ACC112 (cell line): ENCODE measurements at regions not wholly inside any gene's neighbourhood (a gene's known extent, or its start where the extent isn't known, plus 50 kb on each side); places are given as distances from the start of the nearest gene placed in this dataset.

Experiments used
- H2AFZ ChIP-seq: fragments of 200-600 bp; sonication (generic); one replicate; pipeline ENCODE4 v1.6.0; 2017; ENCODE audit warnings: antibody characterized with exemption, low read length; ENCODE audit not compliant: unreplicated experiment
- H3K27ac ChIP-seq: fragments of 200-600 bp; sonication (generic); 2 replicates; pipeline ENCODE4 v1.5.1; 2014; ENCODE audit warnings: low read depth, mild to moderate bottlenecking, antibody characterized with exemption, low read length, moderate library complexity
- H3K27me3 ChIP-seq: fragments of 200-600 bp; sonication (generic); 2 replicates; pipeline ENCODE4 v1.6.1; 2014; ENCODE audit warnings: mild to moderate bottlenecking, antibody characterized with exemption, low read length, moderate library complexity, mixed read lengths; ENCODE audit not compliant: insufficient read depth
- H3K36me3 ChIP-seq: fragments of 200-600 bp; sonication (generic); 2 replicates; pipeline ENCODE4 v1.6.1; 2016; ENCODE audit warnings: mild to moderate bottlenecking, antibody characterized with exemption, low read length, moderate library complexity, mixed read lengths; ENCODE audit not compliant: insufficient read depth
- H3K4me1 ChIP-seq: fragments of 200-600 bp; sonication (generic); one replicate; pipeline ENCODE4 v1.6.1; 2016; ENCODE audit warnings: low read length, mixed read lengths; ENCODE audit not compliant: insufficient read depth, unreplicated experiment, control insufficient read depth
- H3K4me3 ChIP-seq: fragments of 200-600 bp; sonication (generic); 2 replicates; pipeline ENCODE4 v1.5.1; 2014; ENCODE audit warnings: mild to moderate bottlenecking, low read depth, low read length
- H3K79me2 ChIP-seq: fragments of 200-600 bp; sonication (generic); one replicate; pipeline ENCODE4 v1.6.0; 2016; ENCODE audit warnings: low read length; ENCODE audit not compliant: control insufficient read depth, unreplicated experiment, insufficient read depth

DNA sequence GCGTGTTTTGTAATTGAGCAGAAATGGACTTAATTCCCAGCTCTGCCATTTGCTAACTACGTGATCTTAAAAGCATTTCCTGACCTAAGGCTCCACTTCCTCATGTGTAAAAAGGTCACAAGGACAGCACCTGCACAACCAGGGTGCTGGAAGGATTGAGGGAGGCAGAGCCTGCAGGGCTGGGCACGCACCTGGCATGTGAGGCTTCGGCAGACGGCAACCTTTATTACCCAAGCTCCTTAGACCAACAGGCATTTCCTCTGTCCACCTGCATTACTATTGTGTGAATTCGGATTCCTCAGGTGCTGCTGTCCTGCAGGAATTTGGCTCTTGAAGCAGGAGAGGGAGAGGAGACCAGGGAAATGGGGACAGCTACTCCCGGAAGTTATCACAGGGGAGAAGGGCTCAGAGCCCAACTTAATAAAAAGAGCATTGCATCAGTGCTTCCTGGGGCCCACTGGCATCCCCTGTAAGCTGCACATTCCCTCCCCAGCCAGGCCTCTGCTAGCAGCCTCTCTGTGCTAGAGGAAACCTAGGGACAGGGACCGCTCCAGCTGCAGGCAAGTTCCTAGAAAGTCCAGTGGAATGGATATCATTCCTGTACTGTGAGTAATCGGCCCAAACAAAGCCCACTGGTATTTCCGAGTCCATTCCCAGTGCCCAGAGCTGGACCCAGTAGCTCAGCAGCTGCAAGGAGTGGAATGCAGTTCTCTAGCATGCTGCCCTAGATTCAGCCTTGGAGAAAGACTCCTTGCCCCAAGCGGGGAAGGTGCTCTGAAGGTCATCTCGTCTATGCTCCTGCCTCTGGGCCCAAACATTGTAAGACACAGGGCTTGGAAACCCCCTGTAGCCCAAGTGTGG lies 157.1 kb upstream of the CCND2 start:
- Histone ChIP-seq H3K27me3 (peaks cover 30% of the 10 kb centered on the region), H3K4me1 (peaks cover 20% of the 10 kb centered on the region), H3K27ac (no peak overlapping the region), H3K79me2 (no peaks in the 10 kb centered on the region), H2AFZ (no peak overlapping the region), H3K4me3 (no peak overlapping the region), H3K36me3 (no peaks in the 10 kb centered on the region)

GRCh38 chr12:4115570-4115969 lies 158.0 kb upstream of the CCND2 start:
- H3K4me1 ChIP-seq = peaks cover 20% of the 10 kb centered on the region
- H3K79me2 ChIP-seq = no peaks in the 10 kb centered on the region
- H3K36me3 ChIP-seq = no peaks in the 10 kb centered on the region
- H3K27me3 ChIP-seq = peaks cover 39% of the 10 kb centered on the region
- no peak overlapping the region for H3K4me3 ChIP-seq
- H3K27ac ChIP-seq = no peak overlapping the region
- no peak overlapping the region for H2AFZ ChIP-seq

GRCh38 chr12:4114986-4115385 lies 158.6 kb upstream of the CCND2 start:
- H3K4me3 ChIP-seq = no peak overlapping the region
- no peaks in the 10 kb centered on the region for H3K36me3 ChIP-seq
- H2AFZ ChIP-seq = no peak overlapping the region
- H3K79me2 ChIP-seq = no peaks in the 10 kb centered on the region
- H3K27ac ChIP-seq = no peak overlapping the region
- H3K4me1 ChIP-seq = peaks cover 20% of the 10 kb centered on the region
- H3K27me3 ChIP-seq = peaks cover 39% of the 10 kb centered on the region

DNA sequence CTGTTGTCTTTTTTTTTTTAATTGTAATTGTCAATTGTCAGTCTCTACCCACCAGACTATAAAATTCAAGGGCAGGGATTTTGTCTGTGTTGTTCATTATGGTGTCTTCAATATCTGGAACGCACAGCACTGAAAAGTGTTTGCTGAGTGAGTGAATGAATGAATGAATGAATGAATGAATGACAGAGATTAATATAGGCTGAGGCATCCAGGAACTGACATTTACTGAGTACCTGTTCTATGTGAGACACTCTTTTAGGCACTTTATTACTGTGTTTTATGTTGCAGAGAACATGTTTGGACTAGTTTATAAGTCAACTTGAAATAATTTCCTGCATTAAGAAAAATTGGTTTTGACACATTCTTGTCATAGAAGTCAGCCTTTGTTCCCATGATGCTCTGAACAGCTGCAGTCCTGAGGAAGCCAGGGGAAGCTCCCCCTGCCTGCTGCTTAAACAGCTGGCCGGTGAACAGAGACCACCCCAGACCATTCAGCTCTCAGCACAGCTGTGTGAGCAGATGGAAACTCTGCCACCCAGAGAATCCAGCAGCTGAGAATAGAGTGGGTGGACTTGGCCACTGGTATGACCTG lies 160.7 kb upstream of the CCND2 start:
- Histone ChIP-seq H3K79me2 (no peaks in the 10 kb centered on the region), H3K4me1 (peaks cover 16% of the 10 kb centered on the region), H3K4me3 (no peak overlapping the region), H2AFZ (no peak overlapping the region), H3K36me3 (no peaks in the 10 kb centered on the region), H3K27me3 (peaks cover 30% of the 10 kb centered on the region; the same call in 1 of the 2 replicates), H3K27ac (no peak overlapping the region)

GRCh38 chr12:4112290-4112689 lies 161.3 kb upstream of the CCND2 start:
- Histone ChIP-seq H3K36me3 (no peaks in the 10 kb centered on the region), H2AFZ (no peak overlapping the region), H3K27me3 (peaks cover 30% of the 10 kb centered on the region; the same call in 1 of the 2 replicates), H3K79me2 (no peaks in the 10 kb centered on the region), H3K4me3 (no peak overlapping the region), H3K4me1 (peaks cover 11% of the 10 kb centered on the region), H3K27ac (no peak overlapping the region)

GRCh38 chr12:4111010-4111409 lies 162.6 kb upstream of the CCND2 start:
- Histone ChIP-seq H3K27me3 (peaks cover 40% of the 10 kb centered on the region; the same call in 1 of the 2 replicates), H3K4me1 (no peaks in the 10 kb centered on the region), H2AFZ (no peak overlapping the region), H3K4me3 (no peak overlapping the region), H3K36me3 (no peaks in the 10 kb centered on the region), H3K79me2 (no peaks in the 10 kb centered on the region), H3K27ac (no peak overlapping the region)

DNA sequence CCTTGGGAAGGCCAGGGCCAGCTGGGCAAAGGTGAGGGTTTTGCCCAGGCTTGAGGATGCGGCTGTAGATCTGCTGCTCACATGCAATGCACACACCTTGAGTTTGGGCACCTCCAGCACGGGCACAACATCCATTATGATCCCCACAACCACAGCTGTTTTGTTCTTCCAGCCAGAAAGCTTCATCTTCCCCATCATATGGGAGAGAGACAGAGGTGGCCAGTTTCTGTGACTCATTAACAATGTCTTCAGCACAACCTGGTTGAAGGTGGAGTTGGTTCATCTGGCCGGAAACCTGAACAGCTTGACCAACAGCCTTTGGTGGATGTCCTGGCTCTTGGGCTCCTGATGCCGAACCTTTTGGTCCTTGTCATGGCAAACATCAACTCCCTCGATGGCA lies 163.7 kb upstream of the CCND2 start:
- H3K4me1 ChIP-seq = no peaks in the 10 kb centered on the region
- H2AFZ ChIP-seq = no peak overlapping the region
- H3K27me3 ChIP-seq = peaks cover 42% of the 10 kb centered on the region; the same call in 1 of the 2 replicates
- H3K79me2 ChIP-seq = no peaks in the 10 kb centered on the region
- H3K36me3 ChIP-seq = no peaks in the 10 kb centered on the region
- H3K4me3 ChIP-seq = no peak overlapping the region
- H3K27ac ChIP-seq = no peak overlapping the region

GRCh38 chr12:4108803-4109345 lies 164.7 kb upstream of the CCND2 start:
- Histone ChIP-seq H3K27me3 (peaks cover 42% of the 10 kb centered on the region; the same call in 1 of the 2 replicates), H3K27ac (no peak overlapping the region), H2AFZ (no peak overlapping the region), H3K36me3 (no peaks in the 10 kb centered on the region), H3K4me3 (no peak overlapping the region), H3K79me2 (no peaks in the 10 kb centered on the region), H3K4me1 (no peaks in the 10 kb centered on the region)

DNA sequence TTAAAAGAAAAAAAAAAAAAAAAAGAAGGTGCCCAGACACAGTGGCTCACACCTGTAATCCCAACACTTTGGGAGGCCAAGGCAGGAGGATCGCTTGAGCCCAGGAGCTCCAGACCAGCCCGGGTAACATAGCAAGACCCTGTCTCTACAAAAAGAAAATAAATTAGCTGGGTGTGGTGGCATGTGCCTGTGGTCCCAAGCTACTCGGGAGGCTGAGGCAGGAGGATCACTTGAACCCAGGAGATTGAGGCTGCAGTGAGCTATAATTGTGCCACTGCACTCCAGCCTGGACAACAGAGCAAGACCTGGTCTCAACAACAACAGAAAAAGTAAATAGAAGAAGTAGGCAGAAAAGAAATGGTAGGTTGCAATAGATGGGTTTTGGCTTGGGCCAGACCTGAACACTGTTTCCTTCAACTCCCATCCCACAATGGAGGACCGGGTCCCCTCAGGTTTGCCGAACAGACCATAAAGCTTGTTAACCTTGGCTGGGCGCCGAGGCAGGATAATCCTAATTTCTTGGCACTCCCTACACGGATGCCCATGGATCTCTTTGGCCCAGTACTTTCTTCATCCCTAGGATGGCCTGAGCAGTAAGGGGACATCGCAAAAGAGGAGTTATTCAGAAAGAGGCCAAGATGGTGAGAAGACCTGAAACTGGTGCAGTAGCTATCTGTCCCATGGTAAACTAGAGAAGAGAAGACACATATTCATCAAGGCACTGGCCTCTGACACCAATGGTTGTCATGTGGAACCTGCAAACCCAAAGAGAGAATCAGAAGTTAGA lies 165.5 kb upstream of the CCND2 start:
- H3K27ac ChIP-seq = no peak overlapping the region
- no peaks in the 10 kb centered on the region for H3K79me2 ChIP-seq
- no peaks in the 10 kb centered on the region for H3K36me3 ChIP-seq
- H3K4me1 ChIP-seq = no peaks in the 10 kb centered on the region
- H3K4me3 ChIP-seq = no peak overlapping the region
- H2AFZ ChIP-seq = no peak overlapping the region
- H3K27me3 ChIP-seq = peaks cover 46% of the 10 kb centered on the region

DNA sequence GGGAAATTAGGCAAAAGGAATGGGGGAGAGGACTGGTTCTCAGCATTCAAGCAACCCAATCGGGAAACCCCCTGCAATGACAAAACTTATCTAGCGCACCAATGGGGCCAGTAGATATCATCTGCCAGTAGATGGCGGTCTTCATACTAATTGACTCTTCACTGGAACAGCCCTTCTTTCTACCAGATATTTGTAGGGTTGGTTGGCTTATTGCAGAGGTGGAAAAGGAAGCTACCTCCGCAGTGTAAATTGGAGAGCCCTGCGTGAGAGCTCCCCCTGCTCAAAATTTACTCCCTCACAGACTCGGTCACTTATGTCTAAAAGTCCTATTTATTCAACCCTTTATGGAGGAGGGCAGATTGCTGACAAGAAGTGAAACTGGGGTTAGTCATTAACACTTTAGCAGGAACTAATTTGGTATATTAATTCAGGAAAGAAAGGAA lies 166.1 kb upstream of the CCND2 start:
- Histone ChIP-seq H3K36me3 (no peaks in the 10 kb centered on the region), H3K4me3 (no peak overlapping the region), H2AFZ (no peak overlapping the region), H3K4me1 (no peaks in the 10 kb centered on the region), H3K27ac (no peak overlapping the region), H3K27me3 (peaks cover 47% of the 10 kb centered on the region), H3K79me2 (no peaks in the 10 kb centered on the region)
